SK-N-SH (cell line): ENCODE measurements at regions not wholly inside any gene's neighbourhood (a gene's known extent, or its start where the extent isn't known, plus 50 kb on each side); places are given as distances from the start of the nearest gene placed in this dataset.

Source experiments
- CTCF ChIP-seq: fragments of 200-600 bp; sonication (generic); IDR thresholded peaks from 2 replicates; pipeline ENCODE4 v1.6.1; 2017; ENCODE audit warnings: antibody characterized with exemption, mild to moderate bottlenecking, moderate library complexity
- GATA2 ChIP-seq: sonication (generic); formaldehyde crosslinking; IDR thresholded peaks from 2 replicates; pipeline ENCODE4 v1.5.0; 2020; ENCODE audit warnings: mild to moderate bottlenecking, missing genetic modification reagents
- MAX ChIP-seq: IDR thresholded peaks from 2 replicates; pipeline ENCODE4 v1.4.0; 2012; ENCODE audit warnings: low read depth
- MEF2A ChIP-seq: IDR thresholded peaks from 2 replicates; pipeline ENCODE4 v1.4.0; 2012; ENCODE audit warnings: low read depth, borderline replicate concordance
- RAD21 ChIP-seq: IDR thresholded peaks from 2 replicates; pipeline ENCODE4 v1.6.1; 2012; ENCODE audit warnings: mild to moderate bottlenecking, low read length
- USF2 ChIP-seq: fragments of 150-350 bp; IDR thresholded peaks from 2 replicates; pipeline ENCODE4 v1.6.1; 2017; ENCODE audit warnings: antibody characterized with exemption, low read length, low read depth, borderline replicate concordance
- TF ChIP-seq, protein P1 (sequence below): fragments of 150-350 bp; IDR thresholded peaks from 2 replicates; pipeline ENCODE4 v1.6.1; 2016; ENCODE audit warnings: mild to moderate bottlenecking, low read depth, low read length

DNA sequence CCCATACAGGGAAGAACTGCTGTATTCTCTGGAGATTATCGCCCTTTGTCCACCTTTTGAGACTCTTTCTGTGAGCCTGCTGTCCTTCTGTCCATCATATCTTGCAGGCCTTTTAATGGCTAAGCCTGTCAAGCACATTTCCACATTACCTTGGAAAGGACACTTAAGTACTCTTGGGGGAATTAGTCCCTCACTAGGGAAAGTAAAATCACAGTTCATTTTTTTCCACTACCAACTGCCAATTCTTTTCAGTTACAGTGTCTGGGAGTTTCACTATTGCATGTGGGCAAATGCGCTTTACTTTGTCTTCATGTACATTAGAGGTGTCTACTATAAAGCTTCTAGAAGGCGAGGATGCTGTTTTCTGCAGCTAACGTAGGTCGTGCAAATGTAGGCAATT is 242.1 kb downstream of the NSUN3 start:
- no peak for TF ChIP-seq MEF2A
- TF ChIP-seq CTCF = no peak
- no peak for TF ChIP-seq USF2
- no peak for TF ChIP-seq GATA2 (CRISPR knock-in tag)
- TF ChIP-seq, protein P1, sequence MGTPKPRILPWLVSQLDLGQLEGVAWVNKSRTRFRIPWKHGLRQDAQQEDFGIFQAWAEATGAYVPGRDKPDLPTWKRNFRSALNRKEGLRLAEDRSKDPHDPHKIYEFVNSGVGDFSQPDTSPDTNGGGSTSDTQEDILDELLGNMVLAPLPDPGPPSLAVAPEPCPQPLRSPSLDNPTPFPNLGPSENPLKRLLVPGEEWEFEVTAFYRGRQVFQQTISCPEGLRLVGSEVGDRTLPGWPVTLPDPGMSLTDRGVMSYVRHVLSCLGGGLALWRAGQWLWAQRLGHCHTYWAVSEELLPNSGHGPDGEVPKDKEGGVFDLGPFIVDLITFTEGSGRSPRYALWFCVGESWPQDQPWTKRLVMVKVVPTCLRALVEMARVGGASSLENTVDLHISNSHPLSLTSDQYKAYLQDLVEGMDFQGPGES = no peak
- TF ChIP-seq MAX = no peak
- no peak for TF ChIP-seq RAD21
